ENCODE measurements at regions not wholly inside any gene's neighbourhood (a gene's known extent, or its start where the extent isn't known, plus 50 kb on each side); places are given as distances from the start of the nearest gene placed in this dataset.

- no peaks in the 10 kb centered on the region for H3K36me3 ChIP-seq (ENCODE audit: low read depth, missing control alignments)
- intact Hi-C loops (cut with DNase I; ENCODE audit: low total_unique reads), result no loop called here
- DNase-seq, result no peak
- WGBS, 2 donors, result 93 to 95% methylated on average over 2 of the region's 2 CpGs
- H3K27ac ChIP-seq, result no peak overlapping the region
- H3K4me1 ChIP-seq, result no peaks in the 10 kb centered on the region
- no peak for TF ChIP-seq POLR2A (IDR thresholded peaks at IDR 0.05)
- TF ChIP-seq CTCF (IDR thresholded peaks at IDR 0.05), result no peak
- no peaks in the 10 kb centered on the region for H3K9me3 ChIP-seq
- no peak overlapping the region for H3K4me3 ChIP-seq
- no peaks in the 10 kb centered on the region for H3K27me3 ChIP-seq
Observed at GRCh38 chr3:135633078-135633477, 332.4 kb upstream of the PPP2R3A start.

GRCh38 chr3:135636596-135636995 lies 328.9 kb upstream of the PPP2R3A start:
- Histone ChIP-seq H3K4me3 (no peak overlapping the region), H3K36me3 (ENCODE audit: low read depth, missing control alignments) (no peaks in the 10 kb centered on the region), H3K4me1 (no peaks in the 10 kb centered on the region), H3K27me3 (no peaks in the 10 kb centered on the region), H3K27ac (no peak overlapping the region), H3K9me3 (no peaks in the 10 kb centered on the region)
- DNase-seq, result no peak
- 67 to 71% methylated on average over 1 of the region's 1 CpG for WGBS, 2 donors
- intact Hi-C loops (cut with DNase I; ENCODE audit: low total_unique reads), result no loop called here
- TF ChIP-seq POLR2A (IDR thresholded peaks at IDR 0.05) (no peak), CTCF (IDR thresholded peaks at IDR 0.05) (no peak)

GRCh38 chr3:135637013-135637412 lies 328.5 kb upstream of the PPP2R3A start:
- Histone ChIP-seq H3K27ac (no peak overlapping the region), H3K4me3 (no peak overlapping the region), H3K36me3 (ENCODE audit: low read depth, missing control alignments) (no peaks in the 10 kb centered on the region), H3K27me3 (no peaks in the 10 kb centered on the region), H3K4me1 (no peaks in the 10 kb centered on the region), H3K9me3 (no peaks in the 10 kb centered on the region)
- intact Hi-C loops (cut with DNase I; ENCODE audit: low total_unique reads), result no loop called here
- TF ChIP-seq CTCF (IDR thresholded peaks at IDR 0.05) (no peak), POLR2A (IDR thresholded peaks at IDR 0.05) (no peak)
- DNase-seq, result no peak
- 73 to 77% methylated on average over 3 of the region's 3 CpGs for WGBS, 2 donors

GRCh38 chr3:135641761-135642160 lies 323.8 kb upstream of the PPP2R3A start:
- no peak for DNase-seq
- no peaks in the 10 kb centered on the region for H3K4me1 ChIP-seq

More at GRCh38 chr3:135641761-135642160, 323.8 kb upstream of the PPP2R3A start:
- H3K27me3 ChIP-seq, result no peaks in the 10 kb centered on the region
- no peaks in the 10 kb centered on the region for H3K9me3 ChIP-seq
- H3K36me3 ChIP-seq (ENCODE audit: low read depth, missing control alignments), result no peaks in the 10 kb centered on the region
- H3K27ac ChIP-seq, result no peak overlapping the region
- no peak overlapping the region for H3K4me3 ChIP-seq
- intact Hi-C loops (cut with DNase I; ENCODE audit: low total_unique reads), result no loop called here
- TF ChIP-seq CTCF (IDR thresholded peaks at IDR 0.05), result no peak
